GM18519 (cell line): ENCODE measurements at regions not wholly inside any gene's neighbourhood (a gene's known extent, or its start where the extent isn't known, plus 50 kb on each side); places are given as distances from the start of the nearest gene placed in this dataset.

ENCODE experiments used
- ATAC-seq: cut with Tn5 transposase; IDR thresholded peaks from one replicate; pipeline ENCODE4 v1.9.1; 2021; ENCODE audit warnings: mild to moderate bottlenecking, moderate library complexity; ENCODE audit not compliant: unreplicated experiment, low FRiP score

DNA sequence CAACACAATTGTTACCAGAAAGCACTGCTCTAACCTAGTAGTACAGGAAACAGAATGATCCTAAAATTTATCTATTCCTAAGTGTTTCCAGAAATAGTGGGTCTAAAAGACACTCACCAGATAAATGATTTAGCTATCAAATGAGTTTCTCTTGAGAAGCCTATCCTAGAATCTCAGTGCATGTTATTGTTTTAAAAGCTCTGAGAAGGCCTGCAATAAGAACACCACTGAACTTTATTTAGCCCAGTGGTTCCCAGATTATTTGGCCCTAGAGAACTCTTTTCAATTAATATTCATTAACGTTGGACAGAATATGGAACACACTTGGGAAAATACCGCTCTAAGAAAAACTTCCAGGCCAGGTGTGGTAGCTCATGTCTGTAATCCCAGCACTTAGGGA is 220.1 kb upstream of the GHITM start:
- ATAC-seq = no peak

DNA sequence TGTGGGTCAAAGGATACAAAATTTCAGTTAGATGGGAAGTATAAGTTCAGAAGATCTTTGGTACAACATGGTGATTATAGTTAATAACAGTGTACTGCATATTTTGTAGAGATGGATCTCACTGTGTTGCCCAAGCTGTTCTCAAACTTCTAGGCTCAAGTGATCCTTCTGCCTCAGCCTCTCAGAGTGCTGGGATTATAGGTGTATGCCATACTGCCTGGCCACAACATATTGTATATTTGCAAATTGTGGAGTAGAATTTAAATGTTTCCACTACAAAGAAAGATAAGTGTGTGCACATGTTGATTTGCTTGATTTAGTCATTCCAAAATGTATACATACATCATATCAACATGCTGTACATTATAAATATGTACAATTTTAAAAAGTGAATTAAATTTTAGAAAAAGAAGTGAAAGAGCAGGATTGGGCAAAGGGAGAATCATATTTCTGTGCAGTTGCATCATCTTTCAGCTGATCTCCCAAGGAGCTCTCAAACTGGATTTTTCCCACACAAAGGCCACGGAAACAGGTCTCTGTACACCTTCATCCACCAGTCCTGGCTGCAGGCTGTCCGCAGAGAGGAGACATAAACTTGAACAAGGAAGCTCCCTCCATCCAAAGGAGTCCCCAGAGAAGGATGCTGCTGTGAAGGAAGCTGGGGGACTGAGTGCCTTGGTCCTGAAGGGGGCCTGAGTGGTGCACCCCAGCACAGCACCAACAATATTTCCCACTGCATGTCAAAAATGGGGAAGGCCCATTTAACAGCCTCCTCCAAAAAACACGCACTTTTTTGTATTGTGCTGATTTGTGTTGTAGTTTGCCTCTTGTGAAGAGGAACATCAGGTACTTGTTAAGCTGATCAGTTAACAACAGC is 217.1 kb upstream of the GHITM start:
- ATAC-seq = no peak

DNA sequence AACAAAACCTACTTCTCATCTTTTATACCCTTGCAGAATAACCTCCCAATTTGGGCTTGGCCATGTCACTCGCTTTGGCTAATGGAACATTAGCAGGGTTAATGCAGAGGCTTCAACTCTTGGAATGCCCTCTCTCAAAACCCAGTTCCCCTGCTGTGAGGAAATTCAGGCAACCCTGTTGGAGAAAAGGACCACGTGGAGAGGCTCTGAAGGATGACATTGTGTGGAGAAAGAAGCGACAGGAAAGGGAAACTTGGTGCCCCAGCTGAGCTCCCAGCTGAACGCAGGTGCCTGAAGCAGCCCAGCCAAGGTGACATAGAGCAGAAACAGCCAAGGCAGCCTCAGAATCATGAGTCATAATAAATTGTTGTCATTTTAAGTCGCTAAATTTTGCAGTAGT is 214.2 kb upstream of the GHITM start:
- no peak for ATAC-seq

DNA sequence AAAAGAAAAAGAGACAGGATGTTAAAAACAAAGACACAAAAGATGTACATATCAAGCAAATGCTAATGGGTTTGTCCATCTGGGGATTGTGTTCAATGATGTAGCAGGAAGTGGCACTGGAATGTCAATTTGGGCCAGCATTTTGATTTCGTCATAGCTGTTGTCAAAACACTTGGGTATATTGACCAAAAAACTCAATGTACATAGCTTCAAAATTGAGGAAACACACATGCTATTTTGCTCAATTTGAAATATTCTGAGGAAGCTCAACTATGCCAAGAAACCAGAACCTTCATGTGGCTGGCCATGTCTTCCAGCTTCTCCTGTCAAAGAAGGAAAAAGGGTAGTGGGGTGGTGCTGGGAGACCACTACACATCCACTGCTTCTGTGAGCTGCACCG is 212.7 kb upstream of the GHITM start:
- ATAC-seq = no peak

DNA sequence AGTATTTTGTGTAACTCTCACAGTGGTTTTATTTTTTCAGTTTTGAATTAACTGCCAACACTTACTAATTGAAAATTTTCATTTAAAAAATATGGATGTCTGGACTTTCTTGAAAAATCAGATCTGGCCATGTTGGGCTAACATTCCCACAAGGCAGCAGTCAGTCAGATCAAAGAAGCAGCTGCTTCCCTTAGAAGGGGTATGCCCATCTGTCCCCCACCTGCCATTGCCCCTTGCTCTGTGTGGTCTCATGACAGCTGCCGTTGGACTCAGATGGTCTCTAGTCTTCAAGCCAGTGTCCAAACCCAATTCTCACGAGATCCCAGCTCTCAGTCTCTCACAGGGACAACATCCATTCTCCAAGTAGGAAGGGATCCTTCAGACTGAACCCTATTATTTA is 212.1 kb upstream of the GHITM start:
- ATAC-seq = no peak

DNA sequence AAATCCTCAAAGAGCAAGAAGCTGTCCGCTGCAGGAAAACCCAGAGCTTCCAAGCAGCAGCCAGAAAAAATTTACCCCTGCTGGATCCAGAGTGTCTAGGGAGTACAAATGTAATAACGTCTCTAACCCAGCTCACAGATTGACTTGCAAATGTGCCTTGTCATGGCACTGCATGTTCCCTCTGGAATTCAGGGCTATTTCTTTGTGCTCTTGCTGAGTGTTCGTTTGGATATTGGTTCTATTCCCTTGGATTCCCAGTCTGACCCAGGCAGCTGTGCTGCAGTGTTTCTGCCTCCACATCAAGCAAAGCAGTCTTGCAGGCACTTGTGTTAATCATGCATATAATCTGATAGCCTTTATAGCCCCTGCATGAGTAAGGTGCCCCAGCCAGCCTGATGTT is 209.9 kb upstream of the GHITM start:
- ATAC-seq = no peak

DNA sequence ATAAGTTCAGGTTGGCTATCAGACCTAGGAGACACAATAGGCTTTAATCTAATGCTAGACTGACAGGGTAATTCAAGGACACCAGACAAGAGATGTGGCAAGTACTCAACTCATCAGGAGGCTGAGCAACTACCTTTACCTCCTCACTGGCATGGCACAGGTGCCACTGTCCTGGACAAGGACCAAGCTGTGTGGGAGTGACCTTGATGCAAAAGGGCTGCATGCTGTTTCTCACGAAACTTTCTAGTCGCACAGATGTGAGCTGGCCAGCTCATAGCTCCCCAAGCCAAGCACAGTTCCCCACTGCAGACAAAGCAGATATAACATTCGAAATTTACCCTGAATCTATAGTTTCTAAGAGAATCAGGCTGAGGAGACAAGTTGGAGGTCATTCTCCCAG is 207.6 kb upstream of the GHITM start:
- ATAC-seq = no peak

DNA sequence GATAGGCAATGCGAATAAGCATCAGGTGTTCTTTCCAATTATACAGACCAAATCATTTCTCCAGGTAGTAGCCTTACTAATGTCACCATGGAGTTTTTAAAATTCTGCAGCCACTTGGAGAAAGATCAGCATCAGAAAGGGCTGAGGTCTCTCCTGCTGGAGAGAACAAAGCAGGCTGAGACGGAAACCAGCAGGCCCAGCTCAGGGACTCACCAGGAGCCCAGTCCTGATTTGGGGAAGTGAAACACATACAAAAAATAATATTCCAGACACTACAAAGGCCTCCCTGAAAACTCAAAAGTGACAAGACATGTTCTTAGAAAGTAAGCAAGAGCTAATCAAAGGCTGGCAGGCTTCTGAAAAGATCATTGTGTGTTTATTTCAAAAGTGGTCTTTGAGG is 207.1 kb upstream of the GHITM start:
- no peak for ATAC-seq

DNA sequence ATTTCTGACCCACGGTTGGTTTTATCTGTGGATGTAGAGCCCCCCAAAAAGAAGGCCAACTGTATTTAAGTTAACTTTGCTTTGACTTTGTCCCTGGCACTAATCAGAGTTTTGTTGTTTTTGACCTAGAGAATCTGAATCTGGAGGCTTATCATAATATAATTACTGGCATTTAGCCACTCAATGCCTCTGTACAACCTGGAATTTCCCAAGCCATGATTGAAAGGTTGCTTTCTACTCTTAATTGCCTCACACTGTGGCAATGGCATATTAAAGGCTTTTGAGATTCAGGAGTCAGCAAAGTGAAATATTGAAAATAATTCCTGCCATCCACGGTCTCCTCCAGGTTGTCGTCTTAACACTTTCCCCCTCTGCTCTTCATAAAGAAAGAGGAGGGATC is 205.2 kb upstream of the GHITM start:
- no peak for ATAC-seq

DNA sequence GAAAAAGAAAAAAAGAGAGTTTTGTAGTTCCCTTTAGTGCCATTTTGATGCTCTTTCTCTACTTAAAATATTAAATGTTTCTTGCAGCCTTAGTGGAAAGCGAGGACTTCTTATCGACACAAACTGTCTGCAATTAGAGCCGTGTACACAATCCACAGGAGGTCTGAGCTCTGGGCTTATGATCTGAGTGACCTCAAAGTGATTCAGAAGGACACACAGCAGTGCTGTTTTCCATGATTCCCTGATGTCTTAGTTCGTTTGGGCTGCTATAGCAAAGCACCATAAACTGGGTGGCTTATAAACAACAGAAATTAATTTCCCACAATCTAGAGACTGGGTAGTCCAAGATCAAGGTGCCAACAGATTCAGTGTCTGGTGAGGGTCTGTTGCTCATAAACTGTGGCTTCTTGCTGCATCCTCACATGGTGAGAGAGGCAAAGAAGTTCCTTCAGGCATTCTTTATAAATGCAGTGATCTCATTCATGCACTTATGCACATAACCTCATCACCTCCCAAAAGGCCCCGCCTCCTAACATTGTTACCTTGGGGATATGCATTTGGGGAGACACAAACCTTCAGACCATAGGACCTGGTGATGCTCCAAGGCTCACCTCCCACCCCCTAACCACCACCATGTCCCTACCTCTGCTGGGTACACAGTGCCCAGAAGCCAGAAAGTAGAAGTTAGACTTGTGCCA is 204.5 kb upstream of the GHITM start:
- ATAC-seq = no peak

DNA sequence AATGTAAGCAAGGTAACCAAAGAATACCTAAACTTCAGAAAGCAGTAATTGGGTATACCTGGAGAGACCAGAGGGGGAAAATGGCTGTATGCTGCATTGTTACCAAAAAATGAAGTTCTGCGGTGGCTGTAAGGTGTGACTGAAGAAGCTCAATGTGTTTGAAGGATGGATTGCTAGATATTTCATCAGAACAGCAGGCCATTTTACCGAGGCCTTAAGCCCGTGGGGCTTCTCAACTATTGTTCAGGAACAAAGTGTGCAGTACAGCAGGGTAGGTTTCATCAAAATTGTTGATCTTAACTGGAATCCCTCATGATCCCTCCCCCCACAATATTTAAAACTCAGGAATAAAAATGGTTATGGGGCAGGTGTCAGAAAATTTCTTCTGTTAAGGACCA is 204.0 kb upstream of the GHITM start:
- no peak for ATAC-seq

DNA sequence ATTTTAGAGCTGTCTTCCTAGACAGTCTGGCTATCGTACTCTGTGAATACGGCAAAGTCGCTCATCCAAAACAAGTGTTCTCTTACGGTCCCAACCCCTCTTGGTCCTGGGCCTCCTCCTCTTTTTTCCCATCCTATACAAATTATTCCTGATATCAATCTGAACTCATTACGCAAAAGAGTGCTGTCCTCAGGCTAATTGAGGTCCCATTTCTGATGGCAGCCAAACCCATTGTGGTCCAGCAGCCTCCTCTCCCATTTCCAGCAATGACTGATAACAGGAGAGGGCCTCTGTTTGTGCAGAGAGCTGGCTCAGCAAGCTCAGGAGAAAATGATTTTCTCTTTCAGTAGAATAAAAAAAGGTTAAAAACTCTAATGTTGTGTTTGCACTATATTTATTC is 203.4 kb upstream of the GHITM start:
- no peak for ATAC-seq

DNA sequence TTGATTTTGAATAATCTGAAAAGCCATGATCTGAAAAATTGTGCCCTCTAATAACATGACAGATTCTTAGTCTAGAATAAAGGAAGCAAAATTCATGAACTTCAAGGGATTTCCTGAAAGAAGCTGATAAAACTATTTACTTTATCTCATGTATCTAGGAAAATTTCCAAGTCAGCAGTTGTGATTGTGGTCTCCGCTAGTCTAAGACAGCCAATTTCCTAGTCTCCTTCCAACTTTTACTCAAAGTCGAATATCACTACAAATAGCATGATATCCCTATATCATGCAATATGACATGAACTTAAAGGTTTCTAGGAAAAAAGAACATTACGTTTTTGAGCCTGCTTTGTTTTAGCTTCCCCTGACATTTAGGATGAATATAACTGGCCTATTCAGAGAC is 202.1 kb upstream of the GHITM start:
- no peak for ATAC-seq

DNA sequence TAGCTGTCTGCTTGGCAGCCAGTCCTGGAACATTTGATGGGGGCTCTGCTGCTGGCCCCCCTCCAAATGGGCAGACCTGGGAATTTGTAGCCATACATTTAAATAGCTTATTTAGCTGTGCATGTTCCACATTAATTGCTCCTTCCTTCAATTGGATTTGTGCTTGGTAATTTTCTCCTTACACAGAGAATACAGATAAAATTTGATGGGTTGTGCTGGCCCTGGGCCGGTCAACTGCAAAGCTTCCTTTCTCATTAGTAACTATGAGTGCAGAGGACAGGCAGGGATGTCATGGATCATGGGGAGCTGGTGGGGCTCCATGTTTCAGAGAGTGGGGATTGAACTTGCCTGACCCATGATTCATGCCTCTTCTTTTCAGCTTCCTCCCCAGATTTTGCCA is 201.5 kb upstream of the GHITM start:
- ATAC-seq = no peak

DNA sequence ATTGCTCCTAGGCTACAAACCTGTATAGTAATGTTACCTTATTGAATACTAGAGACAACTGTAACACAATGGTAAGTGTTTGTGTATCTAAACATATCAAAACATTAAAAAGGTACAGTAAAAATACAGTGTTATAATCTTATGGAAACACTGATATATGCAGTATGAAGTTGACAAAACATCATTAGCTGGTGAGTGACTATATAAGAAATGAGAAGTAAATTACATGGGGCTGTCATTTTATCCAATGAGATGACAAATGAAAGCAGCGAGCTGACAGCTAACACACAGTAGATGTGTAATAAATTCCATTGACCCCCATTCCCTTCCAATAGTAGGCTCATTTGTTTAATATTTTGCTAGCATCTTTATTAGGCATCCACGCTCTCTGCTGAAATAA is 198.1 kb upstream of the GHITM start:
- ATAC-seq = no peak

DNA sequence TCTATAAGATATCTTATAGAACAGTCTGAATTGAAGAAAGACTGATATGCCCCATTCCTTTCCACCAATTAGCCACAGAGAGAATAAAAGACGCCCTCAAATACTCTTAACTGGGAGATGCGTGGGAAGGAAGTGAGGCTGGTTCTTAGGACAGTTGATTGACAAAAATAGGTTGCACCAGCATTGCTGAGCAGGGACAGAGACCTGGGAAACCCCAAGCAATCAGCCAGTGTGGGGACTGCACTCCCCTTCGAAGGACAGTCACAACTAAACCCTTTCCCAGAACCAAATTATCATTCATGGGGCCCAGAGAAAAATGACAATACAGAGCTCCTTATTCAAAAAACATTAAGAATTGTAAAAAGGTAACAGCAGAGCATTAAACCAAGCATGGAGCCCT is 196.9 kb upstream of the GHITM start:
- no peak for ATAC-seq

DNA sequence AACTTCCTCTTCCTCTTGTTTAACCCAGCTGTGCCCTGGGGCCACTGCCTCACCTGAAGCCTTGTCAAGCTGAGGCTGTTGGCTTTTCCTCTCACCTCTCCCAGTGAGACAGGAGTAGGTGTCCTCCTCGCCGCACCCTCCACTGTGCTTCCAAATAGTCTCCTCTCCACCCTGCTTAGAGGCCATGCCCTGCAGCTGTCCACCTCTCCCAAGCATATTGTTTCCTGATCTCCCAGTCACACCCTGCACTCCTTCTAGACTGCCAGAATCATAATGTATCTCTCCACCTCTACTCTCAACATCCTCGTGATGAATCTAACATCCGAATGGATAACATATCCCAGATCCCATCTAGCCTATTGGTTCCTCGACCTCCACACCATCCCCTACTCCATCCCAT is 196.3 kb upstream of the GHITM start:
- ATAC-seq = no peak

DNA sequence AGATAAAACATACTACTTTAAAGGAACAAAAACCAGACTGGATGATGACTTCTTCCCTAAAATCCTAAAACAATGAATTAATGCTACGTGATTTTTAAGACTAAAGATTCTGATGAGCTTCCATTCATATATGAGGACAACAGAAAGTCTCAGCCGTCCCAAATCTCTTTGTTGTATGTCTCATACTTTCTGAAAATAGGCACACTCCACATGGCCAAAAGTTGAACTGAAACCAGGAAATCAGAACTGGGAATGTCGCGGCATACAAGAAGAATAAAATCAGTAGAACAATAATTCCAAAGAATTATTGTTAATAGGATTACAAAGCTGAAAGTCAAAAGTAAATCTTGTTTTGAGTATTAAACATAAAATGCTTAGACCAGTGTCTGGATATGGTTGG is 195.4 kb upstream of the GHITM start:
- ATAC-seq = no peak

DNA sequence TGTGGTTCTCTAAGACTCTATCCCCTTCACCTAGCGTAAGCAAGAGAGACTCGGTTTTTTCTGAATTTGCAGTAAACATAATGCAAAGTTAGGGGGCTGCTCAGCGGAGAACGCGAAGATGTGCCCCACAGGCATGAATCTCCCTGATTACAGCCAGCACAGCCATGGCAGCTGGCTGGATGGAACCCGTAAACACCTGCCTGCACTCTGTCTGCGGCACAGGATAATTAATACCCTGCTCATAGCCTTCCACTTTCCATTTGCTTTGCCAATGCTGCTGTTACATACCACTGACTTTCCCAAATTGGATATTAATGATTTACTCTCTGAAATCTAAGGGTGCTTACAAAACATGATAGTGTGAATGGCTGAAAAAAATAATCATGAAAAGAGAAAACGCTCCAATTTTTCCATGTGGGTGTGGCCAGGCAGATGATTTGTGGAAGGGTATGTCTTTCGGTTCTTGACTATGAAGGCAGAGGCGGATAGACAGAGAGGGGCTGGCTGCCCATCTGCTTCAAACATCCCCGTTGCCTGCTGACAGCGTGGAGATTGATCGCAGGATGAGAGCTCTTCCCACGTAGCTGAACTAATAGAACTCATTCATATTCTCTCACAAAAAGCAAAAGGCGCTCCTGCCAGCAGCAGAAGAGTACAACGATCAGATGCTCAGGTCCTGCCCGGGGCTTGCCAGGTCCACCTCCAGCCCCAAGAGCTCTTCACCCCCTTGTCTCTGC is 193.2 kb upstream of the GHITM start:
- no peak for ATAC-seq

DNA sequence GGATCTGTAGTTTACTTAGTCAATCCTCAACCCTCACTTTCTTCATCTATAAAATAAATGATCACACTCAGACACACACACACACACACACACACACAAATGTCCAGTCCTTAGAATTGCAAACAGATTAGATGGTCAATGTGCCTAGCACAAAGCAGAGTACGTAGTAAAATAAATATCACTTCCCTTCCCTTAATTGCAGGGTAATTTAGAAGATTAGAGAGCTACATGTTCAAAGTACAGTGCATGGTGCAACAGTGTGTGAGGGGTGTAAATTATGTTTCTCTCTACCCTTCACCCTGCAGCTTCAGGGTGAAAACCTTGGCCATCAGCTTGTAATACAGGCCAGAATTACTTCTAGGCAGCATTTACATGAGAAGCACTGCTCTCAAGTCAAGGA is 187.0 kb upstream of the GHITM start:
- ATAC-seq = no peak

DNA sequence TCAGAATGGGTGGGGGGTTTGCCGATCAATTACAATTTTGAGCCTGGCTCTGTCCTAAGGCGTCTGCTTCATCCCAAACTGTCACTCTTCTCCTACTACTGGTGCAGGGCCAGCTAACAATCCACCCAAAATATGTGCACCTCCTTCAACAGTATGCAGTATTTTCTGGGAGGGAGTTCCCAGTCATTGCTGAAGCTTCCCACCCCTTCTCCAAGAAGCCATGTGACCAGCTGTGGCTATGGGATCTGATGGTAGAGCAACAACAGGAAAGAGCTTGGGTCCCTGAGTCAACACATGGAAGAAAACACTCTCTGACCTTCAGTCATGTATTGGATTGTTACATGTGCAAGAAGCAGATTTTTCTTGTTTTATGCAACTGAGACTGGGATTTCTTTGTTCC is 185.7 kb upstream of the GHITM start:
- ATAC-seq = no peak
